GM19397 (cell line): ENCODE measurements at regions not wholly inside any gene's neighbourhood (a gene's known extent, or its start where the extent isn't known, plus 50 kb on each side); places are given as distances from the start of the nearest gene placed in this dataset.

ENCODE experiments used
- ATAC-seq: cut with Tn5 transposase; IDR thresholded peaks from one replicate; pipeline ENCODE4 v1.9.1; 2021; ENCODE audit warnings: mild to moderate bottlenecking, moderate library complexity; ENCODE audit not compliant: unreplicated experiment

DNA sequence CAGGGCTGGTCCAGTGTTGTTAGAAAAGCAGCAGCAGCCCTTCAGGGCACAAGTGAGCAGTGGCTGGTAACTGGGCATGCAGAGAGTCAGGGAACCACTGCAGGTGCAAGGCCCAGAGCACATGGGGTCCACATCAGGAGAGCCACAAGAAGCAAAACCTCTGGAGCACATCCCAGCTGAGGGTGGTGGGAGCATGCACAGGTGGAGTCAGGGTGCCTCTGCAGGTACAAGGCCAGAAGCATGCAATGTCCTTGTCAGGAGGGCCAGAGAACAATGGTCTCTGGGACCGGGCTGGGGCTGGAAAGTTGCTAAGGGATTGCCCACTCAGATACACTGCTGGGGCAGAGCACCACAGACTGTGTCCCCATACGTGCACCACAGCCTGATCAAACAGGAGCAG is 226.1 kb upstream of the UBE2E2 start:
- ATAC-seq = no peak

DNA sequence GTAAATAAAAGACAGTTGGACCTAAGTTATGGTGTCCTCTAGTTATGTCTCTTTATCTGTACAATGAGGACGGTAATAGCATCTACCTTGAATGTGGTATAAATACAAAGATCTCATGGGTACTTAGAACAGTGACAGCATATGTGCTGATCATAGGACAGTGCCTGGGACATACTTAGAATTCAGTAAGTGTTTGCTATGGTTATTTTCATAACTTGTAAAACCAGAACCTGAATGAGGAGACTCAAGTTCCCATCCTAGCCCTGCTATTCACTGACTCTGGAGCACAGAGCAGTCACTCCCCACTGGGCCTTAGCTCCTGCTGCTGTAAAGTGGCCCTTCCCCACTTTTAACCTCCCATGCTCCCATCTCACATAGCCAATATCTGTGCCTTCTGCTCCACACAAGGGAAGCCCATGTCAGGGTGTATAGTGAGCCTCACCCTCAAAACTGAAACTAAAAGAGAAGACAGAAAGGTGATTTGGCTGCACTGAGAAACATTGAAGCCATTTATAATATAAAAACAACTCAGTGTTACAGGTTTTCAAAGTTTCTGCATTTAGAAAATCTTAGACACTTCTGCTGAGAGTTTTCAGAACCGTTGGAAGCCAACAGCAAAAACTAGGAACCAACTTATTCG is 225.4 kb upstream of the UBE2E2 start:
- no peak for ATAC-seq

DNA sequence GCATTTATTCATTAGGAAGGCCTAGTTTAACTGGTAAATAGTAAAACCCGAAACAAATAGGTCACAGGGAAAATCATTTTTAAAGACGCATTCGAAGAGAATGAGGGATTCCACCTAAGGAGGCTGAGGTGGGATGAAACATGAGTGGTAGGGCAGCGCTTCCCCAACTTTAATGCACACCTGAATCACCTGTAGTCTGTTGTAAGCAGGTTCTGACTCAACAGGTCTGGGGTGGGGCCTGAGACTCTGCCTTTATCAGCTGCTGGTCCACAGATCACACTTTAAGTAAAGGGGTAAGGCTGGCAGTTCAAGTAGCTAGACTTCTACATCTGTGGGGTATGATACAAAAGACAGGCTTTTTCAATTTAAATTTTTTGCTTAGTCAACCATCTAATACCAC is 223.5 kb upstream of the UBE2E2 start:
- ATAC-seq = no peak

DNA sequence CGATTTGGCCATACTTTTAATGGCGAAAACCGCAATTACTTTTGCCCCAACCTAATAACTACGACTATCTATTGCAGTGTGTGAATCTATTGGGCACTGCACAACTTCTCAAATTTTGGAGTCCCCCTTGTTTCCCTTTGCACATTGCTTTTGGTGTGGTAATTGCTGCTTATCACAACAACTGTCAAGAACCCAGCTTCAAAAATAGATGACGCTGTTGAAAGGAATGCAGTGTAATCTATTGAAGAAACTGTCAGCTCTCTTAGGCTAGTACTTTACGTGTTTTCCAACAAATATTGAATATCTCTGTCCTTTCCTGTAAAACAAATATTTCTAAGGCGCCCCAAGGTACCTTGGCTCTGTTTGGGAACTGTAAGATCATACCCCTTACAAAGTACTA is 222.8 kb upstream of the UBE2E2 start:
- ATAC-seq = no peak

DNA sequence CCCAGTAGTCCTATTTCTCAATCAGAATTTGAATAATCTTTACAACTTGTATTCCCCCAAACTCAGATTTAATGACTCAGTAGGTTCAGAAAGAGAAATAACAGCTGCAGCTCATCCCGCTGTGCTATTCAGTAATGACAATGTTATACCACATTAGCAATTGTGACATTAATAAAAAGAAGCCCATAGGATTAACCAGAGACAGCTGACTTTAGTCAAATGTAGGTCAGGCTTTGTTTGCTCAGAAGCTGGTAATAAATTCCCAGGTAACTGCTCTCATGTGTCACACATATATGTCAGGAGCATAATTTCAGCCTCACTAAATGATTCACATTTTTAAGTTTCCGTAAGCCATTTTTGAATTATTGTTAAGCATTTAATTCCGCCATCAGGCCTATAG is 222.0 kb upstream of the UBE2E2 start:
- no peak for ATAC-seq

DNA sequence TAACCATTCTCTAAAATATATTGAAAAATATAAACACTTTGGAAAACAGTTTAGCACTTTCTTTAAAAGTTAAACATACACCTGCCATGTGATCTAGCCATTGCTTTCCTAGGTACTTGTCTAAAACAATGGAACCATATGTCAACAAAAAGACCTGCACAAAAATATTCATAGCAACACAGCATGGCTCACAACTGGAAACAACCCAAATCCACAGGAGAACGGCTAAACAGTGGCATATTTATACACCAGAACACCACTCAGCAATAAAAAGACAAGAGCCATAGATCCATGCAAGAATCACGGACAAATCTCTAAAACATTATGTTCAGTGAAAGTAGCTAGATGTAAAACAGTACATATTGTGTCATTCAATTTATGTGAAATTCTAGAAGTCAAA is 221.3 kb upstream of the UBE2E2 start:
- no peak for ATAC-seq

DNA sequence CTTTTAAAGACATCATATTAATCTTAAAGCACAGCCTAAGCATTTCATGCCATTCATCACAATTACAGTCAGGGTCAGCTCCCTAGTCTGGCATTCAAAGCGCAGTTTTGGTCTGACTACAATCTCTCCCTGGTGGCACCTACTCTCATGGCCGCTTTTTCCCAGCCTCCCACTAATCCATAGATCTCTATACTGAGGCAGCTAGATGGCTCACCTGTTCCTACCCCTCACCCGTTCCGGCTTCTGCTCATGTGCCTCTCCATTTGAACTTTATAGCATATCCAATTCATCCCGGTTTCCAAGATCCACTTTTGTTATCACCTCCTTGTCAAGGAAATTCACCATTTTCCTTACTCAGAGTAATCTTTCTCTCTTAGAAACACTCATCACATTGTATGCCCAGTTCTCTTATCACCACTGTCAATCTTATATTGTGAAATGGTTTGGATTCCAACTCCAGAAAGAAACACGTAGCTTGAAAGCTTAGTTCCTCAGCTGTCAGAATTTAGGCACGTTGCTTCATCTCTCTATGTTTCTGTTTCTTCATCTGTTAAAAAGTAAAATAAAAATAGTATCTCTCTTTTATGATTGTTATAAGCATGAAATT is 220.0 kb upstream of the UBE2E2 start:
- no peak for ATAC-seq

DNA sequence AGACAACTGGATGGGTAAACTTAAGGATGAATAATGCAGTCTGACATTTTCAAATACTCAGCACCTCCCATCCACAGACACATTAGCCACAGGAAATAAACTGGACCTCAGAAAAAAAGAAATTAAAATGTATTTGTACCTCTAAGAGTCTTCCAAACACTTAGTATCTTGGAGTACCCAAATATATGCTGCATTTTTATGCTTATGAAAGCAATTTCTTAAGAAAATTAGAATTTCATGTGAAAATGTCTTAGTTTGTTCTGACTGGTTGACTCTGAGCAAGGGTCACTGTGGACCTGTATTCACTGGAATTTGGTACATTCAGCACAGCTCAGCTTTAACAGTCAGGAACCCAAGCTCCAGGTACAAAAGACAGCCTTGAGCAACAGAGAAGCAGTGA is 216.2 kb upstream of the UBE2E2 start:
- ATAC-seq = no peak

DNA sequence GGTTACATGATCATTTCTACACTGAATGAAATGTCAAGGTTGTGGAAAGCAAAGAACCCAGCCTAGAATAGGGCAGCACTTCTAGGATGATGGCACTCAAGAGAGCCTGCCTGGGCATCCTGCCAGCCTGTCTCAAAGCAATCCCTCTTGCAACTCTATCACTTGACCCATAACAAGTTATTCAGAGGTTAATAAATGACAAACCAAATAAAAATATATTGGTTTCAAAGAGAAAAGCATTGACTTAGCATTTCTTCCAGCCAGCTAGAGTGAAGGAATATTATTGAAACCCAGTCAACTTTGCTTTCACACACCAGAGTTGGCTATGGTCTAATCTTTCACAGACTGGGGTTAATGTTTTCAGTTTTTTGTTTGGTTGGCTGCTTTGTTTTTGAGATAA is 214.6 kb upstream of the UBE2E2 start:
- no peak for ATAC-seq

DNA sequence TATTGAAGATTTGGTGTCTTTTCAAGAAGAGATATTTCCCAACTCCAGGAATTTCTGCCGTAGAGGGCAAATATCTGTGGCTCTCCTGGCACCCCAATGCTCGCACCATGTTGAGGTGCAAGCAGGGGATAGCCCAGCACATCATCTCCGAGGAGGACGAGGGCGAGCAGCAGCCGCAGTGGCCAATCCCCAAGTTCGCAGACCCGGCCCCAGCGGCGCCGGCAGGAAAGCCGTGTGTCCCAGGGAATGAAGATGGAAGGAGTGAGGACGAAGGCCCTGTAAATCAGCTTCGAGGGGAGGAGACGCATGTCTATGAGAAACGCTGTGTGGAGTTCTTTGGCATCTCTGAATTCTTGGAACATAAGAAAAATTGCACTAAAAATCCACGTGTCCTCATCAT is 213.4 kb upstream of the UBE2E2 start:
- no peak for ATAC-seq

DNA sequence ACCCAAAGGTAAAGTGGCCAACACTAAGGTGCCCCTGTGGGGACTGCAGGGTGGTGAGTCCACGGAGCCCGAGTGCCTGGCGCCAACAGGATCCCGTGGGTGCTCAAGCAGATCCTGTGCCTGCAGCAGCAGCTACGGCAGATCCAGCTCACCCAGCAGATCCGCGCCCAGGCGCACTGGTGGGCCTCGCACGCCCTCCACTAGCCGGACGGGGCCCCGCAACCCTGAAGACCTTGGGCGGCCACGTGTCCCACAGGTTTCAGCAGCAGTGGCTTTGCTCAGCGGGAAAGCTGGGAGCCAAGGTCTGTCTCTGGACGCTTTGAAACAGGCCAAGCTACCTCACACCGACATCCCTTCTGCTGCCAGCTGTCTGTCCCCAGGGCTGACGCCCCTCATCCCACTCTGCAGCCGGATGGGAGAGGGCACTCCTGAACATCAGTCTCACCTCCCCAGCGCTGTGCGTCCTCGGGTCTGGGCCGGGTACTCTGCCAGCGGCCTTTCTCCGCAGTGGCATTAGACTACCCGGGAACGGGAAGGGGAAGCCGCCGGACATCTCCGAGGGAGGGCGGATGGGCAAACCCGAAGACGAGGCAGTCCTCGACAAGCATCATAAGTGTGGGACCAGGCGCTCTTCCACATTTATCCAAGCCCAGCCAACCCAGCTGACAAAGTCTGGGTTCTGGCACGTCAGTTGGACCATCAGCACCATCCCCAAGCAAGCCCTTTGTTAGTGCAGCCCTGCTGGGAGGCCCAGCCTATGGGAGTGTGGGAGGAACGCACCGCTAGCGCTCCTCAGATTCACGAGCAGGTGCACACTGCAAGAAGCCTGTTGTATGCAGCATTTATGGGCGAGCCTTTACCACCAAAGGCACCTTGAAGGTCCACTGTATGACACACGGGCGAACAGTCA is 212.6 kb upstream of the UBE2E2 start:
- ATAC-seq = no peak

DNA sequence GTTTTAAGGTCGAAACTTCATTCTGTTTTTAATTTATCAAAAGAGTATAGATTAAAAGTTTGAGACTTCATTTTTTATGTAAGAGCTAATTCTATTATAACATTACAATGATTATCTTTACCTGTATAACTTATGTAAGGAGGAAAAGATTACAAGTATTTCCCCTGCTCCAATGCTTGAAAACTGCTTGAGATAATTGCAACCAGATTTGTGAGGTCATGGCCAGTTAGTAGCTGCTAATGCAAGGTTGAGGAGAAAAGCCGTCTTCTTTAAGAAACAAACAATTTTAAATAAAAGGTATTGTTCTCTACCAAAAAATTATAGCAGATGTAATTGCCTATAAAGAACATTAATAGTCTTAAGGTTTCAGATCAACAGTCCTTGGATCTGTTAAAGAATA is 208.3 kb upstream of the UBE2E2 start:
- no peak for ATAC-seq

DNA sequence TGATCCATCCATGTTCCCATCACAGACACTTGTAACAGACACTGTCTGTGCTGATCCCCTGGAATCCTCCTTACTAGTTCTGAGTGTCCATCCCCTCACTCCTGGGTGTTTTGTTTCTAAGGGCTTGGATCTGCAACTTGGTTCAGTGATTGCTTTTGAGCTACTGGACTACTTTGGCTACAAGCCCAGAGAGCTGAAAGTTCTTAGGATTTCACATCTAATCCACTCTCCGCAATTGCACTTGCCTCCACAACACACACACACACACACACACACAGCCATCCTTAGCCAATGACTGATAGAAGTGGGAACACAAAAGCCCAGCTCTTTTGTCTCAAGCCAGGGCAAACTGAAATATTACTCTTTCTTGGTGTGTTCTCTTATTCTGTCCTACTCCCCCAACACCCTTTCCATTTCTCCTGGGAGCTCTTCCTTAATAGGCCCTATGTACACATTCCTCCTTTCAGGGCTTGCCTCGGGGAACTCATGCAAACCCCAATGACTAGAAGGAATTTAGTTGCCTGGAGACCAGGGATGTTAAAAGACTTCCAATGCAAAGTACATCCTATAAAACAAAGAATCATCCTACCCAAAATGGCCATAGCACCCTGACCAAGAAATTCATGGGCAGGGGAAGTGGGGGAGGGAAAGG is 206.1 kb upstream of the UBE2E2 start:
- ATAC-seq = no peak

DNA sequence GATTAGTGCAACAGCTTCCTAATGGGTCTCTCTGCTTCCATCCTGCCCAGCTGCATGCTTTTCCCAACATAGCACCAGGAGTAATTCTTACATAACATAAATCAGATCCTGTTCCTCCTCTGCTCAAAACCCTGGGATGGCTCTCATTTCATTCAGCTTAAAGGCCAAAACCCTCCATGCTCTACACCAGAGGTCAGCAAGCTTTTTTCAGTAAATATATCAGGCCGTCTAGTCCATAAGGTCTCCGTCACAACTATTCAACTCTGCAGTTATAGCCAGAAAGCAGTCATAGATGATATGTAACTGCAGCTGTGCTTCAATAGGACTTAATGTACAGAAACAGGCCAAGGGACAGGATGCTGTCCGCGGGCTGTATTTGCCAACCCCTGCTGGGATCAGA is 202.8 kb upstream of the UBE2E2 start:
- no peak for ATAC-seq

DNA sequence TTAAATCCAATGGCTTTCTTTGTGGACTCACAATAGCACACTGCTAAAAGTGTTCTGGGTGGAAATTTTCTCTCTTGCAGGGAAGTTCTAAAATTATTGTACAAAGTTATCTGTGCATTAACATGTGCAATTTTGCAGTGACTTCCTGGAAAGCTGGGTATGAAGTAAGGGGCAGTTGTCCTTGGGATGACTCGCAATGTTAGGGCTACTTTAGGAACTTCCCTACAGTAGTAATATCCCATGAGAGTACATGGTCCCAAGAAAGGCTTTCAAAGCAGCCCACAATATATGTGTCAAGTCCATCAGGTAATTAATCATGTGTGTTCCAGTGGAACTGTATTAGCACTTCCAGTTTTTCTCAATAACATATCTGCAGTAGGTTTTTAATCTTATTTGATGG is 201.0 kb upstream of the UBE2E2 start:
- no peak for ATAC-seq

DNA sequence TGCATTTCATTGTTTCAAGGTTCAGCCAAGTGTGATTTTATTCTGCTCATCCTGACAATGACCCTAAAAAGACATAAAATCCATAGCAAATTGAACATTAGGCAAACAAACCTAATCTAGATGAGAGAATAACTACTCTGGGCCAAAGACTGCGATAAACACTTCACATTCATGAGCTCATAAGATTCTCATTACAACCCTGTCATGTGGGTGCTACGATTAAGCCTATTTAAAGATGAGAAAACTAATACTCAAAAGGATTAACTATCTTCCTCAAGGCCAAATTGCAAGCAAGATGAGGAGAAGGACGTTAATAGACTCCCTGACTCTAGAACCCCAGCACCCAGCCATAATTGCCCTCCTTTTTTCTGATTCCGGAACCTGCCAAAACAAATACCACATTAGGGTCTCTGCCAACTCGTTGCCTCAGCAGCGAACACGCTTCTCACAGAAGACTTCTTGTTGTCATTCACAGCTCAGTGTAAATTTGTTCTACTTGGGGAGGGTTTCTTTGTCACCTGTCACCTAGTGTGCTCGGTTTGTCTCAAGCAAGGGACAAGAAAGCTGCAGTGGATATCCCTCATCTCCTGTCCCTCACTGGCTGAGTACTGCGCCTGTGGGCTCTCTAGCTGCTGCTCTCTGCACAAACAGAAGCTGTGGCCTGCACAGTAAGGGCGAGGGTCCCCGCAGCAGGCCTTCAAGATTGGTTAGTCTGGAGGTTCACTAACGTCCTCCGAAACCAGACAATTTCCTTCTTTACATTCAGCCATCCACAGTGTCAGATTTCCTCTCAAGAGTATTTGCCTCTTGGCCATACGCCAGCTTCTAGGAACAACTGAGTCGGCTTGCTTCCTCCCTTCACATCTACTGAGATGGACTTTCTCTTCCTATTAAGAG is 200.0 kb upstream of the UBE2E2 start:
- ATAC-seq = no peak

DNA sequence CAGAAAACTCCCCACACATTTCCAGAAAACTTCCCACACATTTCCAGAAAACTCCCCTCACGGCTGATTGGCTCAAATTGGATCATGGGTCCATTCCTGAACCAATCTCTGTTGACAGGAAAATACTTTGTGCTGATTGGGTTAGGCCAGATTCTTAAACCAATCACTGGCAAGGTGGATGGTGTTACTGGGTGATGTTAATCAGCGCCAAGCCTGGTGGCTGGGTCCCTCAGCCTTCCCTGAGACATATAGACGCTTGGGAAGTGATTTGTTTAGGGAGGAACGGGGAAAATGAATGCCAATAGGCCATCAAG is 199.4 kb upstream of the UBE2E2 start:
- ATAC-seq = no peak

DNA sequence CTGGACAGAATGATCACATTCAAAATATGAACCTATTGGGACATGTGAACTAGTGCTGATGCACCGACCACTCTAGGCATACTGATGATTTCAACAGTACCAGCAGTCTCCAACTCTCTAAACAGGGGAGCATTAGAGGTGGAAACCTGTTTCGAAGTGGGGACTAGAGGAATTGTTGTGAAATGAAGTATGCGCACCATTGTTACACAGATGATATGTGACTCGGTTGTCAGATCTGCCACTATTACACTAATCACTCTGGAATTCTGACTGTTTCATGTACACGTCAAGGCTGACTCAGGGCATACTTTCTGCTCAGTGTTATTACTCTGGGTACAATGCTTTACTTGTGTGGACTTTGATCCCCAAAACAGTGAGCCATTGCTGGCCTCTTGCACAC is 198.2 kb upstream of the UBE2E2 start:
- ATAC-seq = no peak

DNA sequence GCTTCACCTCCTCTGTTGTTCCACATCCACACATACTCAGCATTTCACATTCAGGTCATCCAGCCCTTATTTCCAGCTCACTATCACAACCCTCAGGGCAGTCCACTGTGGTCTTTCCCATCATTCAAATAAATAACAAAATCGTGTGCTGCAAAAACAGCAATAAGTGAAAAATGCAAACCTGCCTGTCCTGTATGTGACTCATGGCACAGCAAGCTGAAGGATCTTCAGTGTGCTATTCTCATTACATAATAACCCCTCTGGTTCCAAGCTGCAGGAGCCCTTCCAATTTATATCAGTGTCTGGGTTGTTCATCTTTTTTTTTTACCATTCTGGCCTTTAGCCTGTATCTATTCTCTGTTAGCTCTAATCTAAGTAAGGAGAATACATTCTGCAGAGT is 185.3 kb upstream of the UBE2E2 start:
- ATAC-seq = no peak

DNA sequence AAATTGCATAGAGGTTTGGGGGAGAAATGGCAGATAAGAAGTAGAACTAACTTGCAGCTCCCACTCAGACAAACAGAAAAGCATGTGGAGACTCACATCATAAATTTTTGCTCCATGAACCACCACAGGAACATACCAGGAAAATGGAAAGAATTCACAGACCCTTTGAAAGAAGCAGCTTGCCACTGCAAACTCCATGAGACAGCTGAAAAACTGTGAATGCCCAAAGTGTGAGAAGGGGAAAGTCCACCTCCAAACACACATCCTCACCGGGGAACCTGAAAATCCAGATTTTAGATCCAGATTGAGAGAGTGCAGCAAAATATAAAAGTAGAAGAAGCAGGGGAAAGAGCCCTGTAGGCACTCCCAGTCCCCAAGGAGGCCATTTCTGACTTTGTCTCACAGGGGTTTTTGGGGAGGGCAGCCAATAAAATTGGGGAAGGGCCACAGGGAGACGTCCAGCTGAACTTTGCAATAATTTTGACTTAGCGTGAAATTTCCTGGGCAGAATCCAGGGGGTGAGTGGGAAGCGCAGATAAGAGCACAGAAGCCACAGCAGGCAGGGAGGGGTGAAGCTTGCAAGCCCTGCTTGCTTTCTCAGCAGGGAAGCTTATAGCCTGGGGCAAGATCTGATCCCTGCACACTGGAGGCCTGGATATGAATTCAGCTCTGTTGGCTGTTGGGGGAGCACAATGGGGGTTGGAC is 183.4 kb upstream of the UBE2E2 start:
- ATAC-seq = no peak
